Ishikawa (cell line): ENCODE measurements at regions not wholly inside any gene's neighbourhood (a gene's known extent, or its start where the extent isn't known, plus 50 kb on each side); places are given as distances from the start of the nearest gene placed in this dataset.

Experiments
- CEBPB ChIP-seq: IDR thresholded peaks from 2 replicates; pipeline ENCODE4 v1.6.1; 2012
- CREB1 ChIP-seq: IDR thresholded peaks from 2 replicates; pipeline ENCODE4 v1.6.1; 2012; ENCODE audit warnings: low read depth
- EGR1 ChIP-seq: IDR thresholded peaks from 2 replicates; pipeline ENCODE4 v1.6.1; 2012
- EP300 ChIP-seq: IDR thresholded peaks from 2 replicates; pipeline ENCODE4 v1.6.1; 2012; ENCODE audit warnings: borderline replicate concordance
- FOXM1 ChIP-seq: IDR thresholded peaks from 2 replicates; pipeline ENCODE4 v1.6.1; 2012; ENCODE audit warnings: low read depth, borderline replicate concordance
- MAX ChIP-seq: IDR thresholded peaks from 2 replicates; pipeline ENCODE4 v1.6.1; 2012
- NFIC ChIP-seq: IDR thresholded peaks from 2 replicates; pipeline ENCODE4 v1.6.1; 2012
- RAD21 ChIP-seq: IDR thresholded peaks from 2 replicates; pipeline ENCODE4 v1.6.1; 2012; ENCODE audit warnings: low read depth
- REST ChIP-seq: IDR thresholded peaks from 2 replicates; pipeline ENCODE4 v1.6.1; 2012; ENCODE audit warnings: low read depth, mild to moderate bottlenecking
- TAF1 ChIP-seq: IDR thresholded peaks from 2 replicates; pipeline ENCODE4 v1.6.1; 2012; ENCODE audit warnings: low read depth, mild to moderate bottlenecking
- TCF12 ChIP-seq: IDR thresholded peaks from 2 replicates; pipeline ENCODE4 v1.6.1; 2012; ENCODE audit warnings: low read depth
- TEAD4 ChIP-seq: IDR thresholded peaks from 2 replicates; pipeline ENCODE4 v1.6.1; 2012
- USF1 ChIP-seq: IDR thresholded peaks from 2 replicates; pipeline ENCODE4 v1.6.1; 2012
- YY1 ChIP-seq: IDR thresholded peaks from 2 replicates; pipeline ENCODE4 v1.6.1; 2012; ENCODE audit warnings: low read depth
- ZBTB7A ChIP-seq: IDR thresholded peaks from 2 replicates; pipeline ENCODE4 v1.6.1; 2012; ENCODE audit warnings: low read depth

GRCh38 chr1:41994195-41994894 is 75.6 kb upstream of the HIVEP3 start:
- TF ChIP-seq NFIC (no peak), REST (no peak), YY1 (no peak), TCF12 (no peak), CREB1 (no peak), EGR1 (no peak), TAF1 (no peak), ZBTB7A (no peak), CEBPB (no peak)

GRCh38 chr1:41983451-41983850 is 64.7 kb upstream of the HIVEP3 start:
- TF ChIP-seq NFIC = no peak
- TF ChIP-seq YY1 = no peak
- no peak for TF ChIP-seq REST
- no peak for TF ChIP-seq EGR1
- TF ChIP-seq TAF1 = no peak
- no peak for TF ChIP-seq FOXM1
- no peak for TF ChIP-seq USF1
- no peak for TF ChIP-seq TEAD4
- no peak for TF ChIP-seq ZBTB7A
- no peak for TF ChIP-seq RAD21
- TF ChIP-seq CREB1 = no peak
- no peak for TF ChIP-seq EP300
- TF ChIP-seq MAX = no peak
- TF ChIP-seq TCF12 = no peak
- TF ChIP-seq CEBPB = no peak

- TF ChIP-seq USF1 (no peak), TCF12 (no peak), TEAD4 (no peak)
These were observed 63.1 kb upstream of the HIVEP3 start for GRCh38 chr1:41981796-41982195.

GRCh38 chr1:41980827-41981653 is 62.3 kb upstream of the HIVEP3 start:
- no peak for TF ChIP-seq RAD21
- TF ChIP-seq TAF1 = no peak
- TF ChIP-seq MAX = no peak
- no peak for TF ChIP-seq FOXM1

GRCh38 chr1:41978986-41979385 is 60.3 kb upstream of the HIVEP3 start:
- TF ChIP-seq YY1 (no peak), NFIC (no peak), CREB1 (no peak), TAF1 (no peak), EP300 (no peak), RAD21 (no peak), MAX (no peak)

GRCh38 chr1:41977326-41977725 is 58.6 kb upstream of the HIVEP3 start:
- TF ChIP-seq RAD21 = no peak
- no peak for TF ChIP-seq TEAD4
- TF ChIP-seq USF1 = no peak
- no peak for TF ChIP-seq TCF12
- TF ChIP-seq EP300 = no peak
